K562 (cell line): ENCODE measurements at regions not wholly inside any gene's neighbourhood (a gene's known extent, or its start where the extent isn't known, plus 50 kb on each side); places are given as distances from the start of the nearest gene placed in this dataset.

Experiments
- ATAC-seq: fragments of 200-7000 bp; cut with Tn5 transposase; 3 replicates; pipeline ENCODE4 v1.9.1; 2020; ENCODE audit warnings: moderate library complexity
- BruUV-seq: library from RNA; stranded (reverse); fragments of 400-500 nt; replicated peaks from 2 replicates; lab custom pipeline; 2021; lab: Mats Ljungman, UMichigan
- CTCF ChIA-PET: fragments of 300-600 bp; formaldehyde crosslinking; extraction: SDS; loops from one replicate; lab custom pipeline; 2021; ENCODE audit warnings: low intra/inter-chr PET ratio; lab: Yijun Ruan, JAX
- POLR2A ChIA-PET: fragments of 300-600, 350-650 bp; sonication (Branson Sonifier 250); formaldehyde crosslinking; extraction: SDS; loops from one replicate; lab custom pipeline; 2021; ENCODE audit warnings: antibody characterized with exemption, inconsistent platforms; lab: Yijun Ruan, JAX
- DNase-seq, 4 experiments: peaks; one replicate each; pipeline versions ENCODE4 v3.0.0 to v3.0.0-alpha.2; 2011 to 2018; ENCODE audit warnings: low spot score in 3 of 4, mixed read lengths in 3 of 4; ENCODE audit errors: extremely low read depth in 1 of 4
- FAIRE-seq: peaks from 2 replicates; lab custom pipeline; 2011; peaks lifted over from hg19 to GRCh38; lab: Jason Lieb, UNC
- H2AFZ ChIP-seq: 2 replicates; pipeline ENCODE4 v1.6.0; 2011; ENCODE audit warnings: low read depth, low read length, control low read depth, inconsistent platforms
- H3K27ac ChIP-seq: fragments of 200-600 bp; 3 replicates; pipeline ENCODE4 v1.8.0; 2011; ENCODE audit warnings: low read depth, mild to moderate bottlenecking, control low read depth, inconsistent platforms, low read length, moderate library complexity, mixed read lengths; ENCODE audit errors: extremely low read depth
- H3K27me3 ChIP-seq, 2 experiments: fragments of 300-600 bp in 1 of 2; 2 replicates in 1 of 2; 3 replicates in 1 of 2; pipeline versions ENCODE4 v1.6.0 to v1.8.0; 2011; ENCODE audit warnings: inconsistent platforms in 2 of 2, low read length in 2 of 2, mild to moderate bottlenecking in 1 of 2, mixed read lengths in 1 of 2, moderate library complexity in 1 of 2; ENCODE audit not compliant: control insufficient read depth in 2 of 2, insufficient read depth in 2 of 2
- H3K36me3 ChIP-seq: fragments of 300-600 bp; 3 replicates; pipeline ENCODE4 v1.8.0; 2011; ENCODE audit warnings: mild to moderate bottlenecking, low read length, inconsistent platforms; ENCODE audit not compliant: control insufficient read depth, insufficient read depth
- H3K4me1 ChIP-seq, 2 experiments: fragments of 200-600 bp in 1 of 2; replicated peaks in 1 of 2; 2 replicates in 1 of 2; 3 replicates in 1 of 2; pipeline versions ENCODE4 v1.5.1 to v1.8.0; 2011; ENCODE audit warnings: inconsistent platforms in 2 of 2, low read length in 2 of 2, mild to moderate bottlenecking in 1 of 2, mixed read lengths in 1 of 2, moderate library complexity in 1 of 2; ENCODE audit not compliant: control insufficient read depth in 2 of 2, insufficient read depth in 2 of 2
- H3K4me2 ChIP-seq: 2 replicates; pipeline ENCODE4 v1.6.1; 2011; ENCODE audit warnings: low read length, control low read depth, inconsistent platforms, mixed read lengths; ENCODE audit not compliant: insufficient read depth
- H3K4me3 ChIP-seq: fragments of 200-600 bp; sonication (generic), shearing (Covaris generic); 2 replicates; pipeline ENCODE4 v1.5.1; 2016; ENCODE audit warnings: control low read depth, inconsistent platforms
- H3K79me2 ChIP-seq: fragments of 200-600 bp; 3 replicates; pipeline ENCODE4 v1.8.0; 2011; ENCODE audit warnings: low read length, inconsistent platforms; ENCODE audit not compliant: control insufficient read depth, insufficient read depth
- H3K9ac ChIP-seq, 2 experiments: 2 replicates each; pipeline versions ENCODE4 v1.6.0 to v1.6.1; 2011; ENCODE audit warnings: low read depth in 2 of 2, low read length in 2 of 2, control low read depth in 1 of 2, inconsistent platforms in 1 of 2, mild to moderate bottlenecking in 1 of 2, mixed read lengths in 1 of 2; ENCODE audit not compliant: insufficient read depth in 1 of 2
- H3K9me1 ChIP-seq: one replicate; pipeline ENCODE4 v1.6.0; 2011; ENCODE audit warnings: inconsistent platforms, mild to moderate bottlenecking, low read length, moderate library complexity; ENCODE audit not compliant: control insufficient read depth, insufficient read depth
- H3K9me3 ChIP-seq: replicated peaks from 2 replicates; pipeline ENCODE4 v1.5.1; 2011; ENCODE audit warnings: low read depth, low read length, inconsistent platforms; ENCODE audit not compliant: control insufficient read depth, insufficient read depth
- H4K20me1 ChIP-seq: replicated peaks from 2 replicates; pipeline ENCODE4 v1.6.1; 2011; ENCODE audit warnings: low read length, inconsistent platforms, mixed read lengths; ENCODE audit not compliant: control insufficient read depth, insufficient read depth
- ARID3B ChIP-seq: fragments of 250-450 bp; sonication (Bioruptor Pico); IDR thresholded peaks from 2 replicates; pipeline ENCODE4 v1.4.0; 2020; ENCODE audit warnings: borderline replicate concordance
- FOXJ2 ChIP-seq: fragments of 200-800 bp; sonication (Bioruptor generic); IDR thresholded peaks from 2 replicates; pipeline ENCODE4 v1.6.1; 2016; ENCODE audit warnings: missing genetic modification characterization, missing compliant biosample characterization
- ILK ChIP-seq: fragments of 450-650 bp; IDR thresholded peaks from 2 replicates; pipeline ENCODE4 v1.6.1; 2016; ENCODE audit warnings: missing genetic modification characterization, low read depth, mild to moderate bottlenecking, missing compliant biosample characterization, moderate library complexity, borderline replicate concordance
- IRF9 ChIP-seq: fragments of 450-650 bp; IDR thresholded peaks from 2 replicates; pipeline ENCODE4 v1.6.1; 2016; ENCODE audit warnings: missing biosample characterization, missing genetic modification characterization
- MTA1 ChIP-seq: fragments of 450-650 bp; IDR thresholded peaks from 2 replicates; pipeline ENCODE4 v1.6.1; 2017; ENCODE audit warnings: borderline replicate concordance
- NCOA6 ChIP-seq: fragments of 450-650 bp; IDR thresholded peaks from 2 replicates; pipeline ENCODE4 v1.6.1; 2017; ENCODE audit warnings: mild to moderate bottlenecking
- NONO ChIP-seq, 2 experiments: fragments of 200-400 bp in 1 of 2; fragments of 450-650 bp in 1 of 2; formaldehyde crosslinking in 1 of 2; IDR thresholded peaks; 2 replicates each; pipeline ENCODE4 v1.6.1; 2017; ENCODE audit warnings: low read depth in 2 of 2, mild to moderate bottlenecking in 2 of 2, moderate library complexity in 2 of 2, low read length in 1 of 2
- SMAD4 ChIP-seq: fragments of 250-450 bp; sonication (Bioruptor Pico); conservative IDR thresholded peaks from 2 replicates; pipeline ENCODE4 v1.8.0; 2021; ENCODE audit warnings: inconsistent platforms, mild to moderate bottlenecking, moderate library complexity
- SMARCC2 ChIP-seq: fragments of 450-650 bp; IDR thresholded peaks from 2 replicates; pipeline ENCODE4 v1.6.1; 2017; ENCODE audit warnings: antibody characterized with exemption, moderate library complexity, mild to moderate bottlenecking, low read depth
- SNIP1 ChIP-seq: fragments of 450-650 bp; IDR thresholded peaks from 2 replicates; pipeline ENCODE4 v1.7.1; 2017; ENCODE audit warnings: low read depth, mild to moderate bottlenecking
- TAL1 ChIP-seq: fragments of 450-650 bp; IDR thresholded peaks from 2 replicates; pipeline ENCODE4 v1.6.1; 2016; ENCODE audit warnings: mild to moderate bottlenecking
- TOE1 ChIP-seq, 2 experiments: fragments of 450-650 bp in 1 of 2; sonication (generic) in 1 of 2; formaldehyde crosslinking in 1 of 2; IDR thresholded peaks; 2 replicates each; pipeline versions ENCODE4 v1.7.1 to v1.8.0; 2016 to 2022; ENCODE audit warnings: borderline replicate concordance in 2 of 2, mild to moderate bottlenecking in 2 of 2, antibody characterized with exemption in 1 of 2, inconsistent platforms in 1 of 2, low read depth in 1 of 2, missing genetic modification reagents in 1 of 2, moderate library complexity in 1 of 2
- TRIM24 ChIP-seq, 2 experiments: fragments of 450-650 bp; IDR thresholded peaks; 2 replicates each; pipeline ENCODE4 v1.6.1; 2016
- XRCC3 ChIP-seq: fragments of 450-650 bp; IDR thresholded peaks from 2 replicates; pipeline ENCODE4 v1.6.1; 2017; ENCODE audit warnings: mild to moderate bottlenecking, moderate library complexity
- ZBED1 ChIP-seq: IDR thresholded peaks from 2 replicates; pipeline ENCODE4 v1.6.1; 2014
- ZBTB12 ChIP-seq: fragments of 250-450 bp; sonication (Bioruptor Pico); IDR thresholded peaks from 2 replicates; pipeline ENCODE4 v1.4.0; 2020
- ZBTB33 ChIP-seq: sonication (generic); formaldehyde crosslinking; IDR thresholded peaks from 2 replicates; pipeline ENCODE4 v1.8.1; 2023; ENCODE audit warnings: mild to moderate bottlenecking, missing genetic modification reagents
- ZNF253 ChIP-seq: fragments of 250-450 bp; sonication (Bioruptor Pico); conservative IDR thresholded peaks from 2 replicates; pipeline ENCODE4 v1.6.1; 2021; ENCODE audit warnings: mild to moderate bottlenecking
- ZNF79 ChIP-seq: fragments of 250-450 bp; sonication (Bioruptor Pico); IDR thresholded peaks from 2 replicates; pipeline ENCODE4 v1.4.0; 2020; ENCODE audit warnings: low read depth, mild to moderate bottlenecking, moderate library complexity
- WGBS: fragments of 100-300 bp; shearing (Covaris generic); methylation state at CpG from one replicate; pipeline ENCODE4 v1.1.6; 2016; ENCODE audit warnings: low coverage, mixed read lengths; ENCODE audit not compliant: insufficient coverage; ENCODE audit errors: missing lambda C conversion rate; 5-methylcytosine and 5-hydroxymethylcytosine counted together
- in situ Hi-C: fragments of 300-500 bp; cut with MboI; formaldehyde crosslinking; loops from 4 replicates; pipeline ENCODE4 v1.15.0; 2018; ENCODE audit warnings: inconsistent platforms, mixed read lengths
- intact Hi-C: fragments of 100-400 bp; cut with micrococcal nuclease; formaldehyde crosslinking; loops from 2 replicates; pipeline ENCODE4 v1.14.2; 2022

- Histone ChIP-seq H3K27me3 (no peaks in the 10 kb centered on the region), H3K36me3 (no peaks in the 10 kb centered on the region), H3K4me3 (no peak overlapping the region), H2AFZ (no peak overlapping the region), H3K4me1 (no peaks in the 10 kb centered on the region), H3K4me2 (no peak overlapping the region), H3K79me2 (no peaks in the 10 kb centered on the region), H3K27ac (no peak overlapping the region), H3K9me3 (no peaks in the 10 kb centered on the region), H3K9ac (no peak overlapping the region), H4K20me1 (no peaks in the 10 kb centered on the region), H3K9me1 (no peaks in the 10 kb centered on the region)
- no peak for DNase-seq
- no peak for FAIRE-seq
- TF ChIP-seq ZBED1 (no peak), ZBTB33 (CRISPR knock-in tag) (no peak), TRIM24 (IDR thresholded peaks at IDR 0.05) (no peak), IRF9 (tag) (no peak), SNIP1 (no peak), SMARCC2 (no peak), TOE1 (IDR thresholded peaks at IDR 0.05; ENCODE audit: borderline replicate concordance) (no peak), TOE1 (CRISPR knock-in tag; IDR thresholded peaks at IDR 0.05; ENCODE audit: borderline replicate concordance, low read depth) (no peak), FOXJ2 (no peak), ZBTB12 (no peak), TAL1 (no peak), XRCC3 (no peak), ZNF253 (CRISPR knock-in tag) (no peak), NONO (IDR thresholded peaks at IDR 0.05; ENCODE audit: low read depth in 2 of 2, low read length in 1 of 2) (no peak), MTA1 (no peak), ILK (tag) (no peak), ZNF79 (CRISPR knock-in tag) (no peak), NCOA6 (no peak), ARID3B (no peak), SMAD4 (CRISPR knock-in tag) (no peak)
- POLR2A ChIA-PET = no interaction called here
- BruUV-seq = no TSS peak
- CTCF ChIA-PET = no interaction called here
- 0% methylated on average over 3 of the region's 3 CpGs for WGBS
- ATAC-seq = no peak
- intact Hi-C loops (no loop called here), in situ Hi-C loops (no loop called here)
These were observed 227.9 kb upstream of the TAS2R1 start for GRCh38 chr5:9858043-9858442.
